ENCODE measurements at regions not wholly inside any gene's neighbourhood (a gene's known extent, or its start where the extent isn't known, plus 50 kb on each side); places are given as distances from the start of the nearest gene placed in this dataset.

GRCh38 chr11:30652801-30653200, 66.6 kb upstream of the MPPED2 start:
- TF ChIP-seq ZFX (IDR thresholded peaks at IDR 0.05) (no peak), CTCF (conservative IDR thresholded peaks at IDR 0.05) (no peak)
- no peak overlapping the region for H3K27ac ChIP-seq

- H3K27ac ChIP-seq, result no peak overlapping the region
- TF ChIP-seq CTCF (conservative IDR thresholded peaks at IDR 0.05), result no peak
- no peak for TF ChIP-seq ZFX (IDR thresholded peaks at IDR 0.05)
These were observed 64.1 kb upstream of the MPPED2 start for GRCh38 chr11:30650266-30650665.
